Stimulated activated CD8-positive, alpha-beta memory T cell treated with anti-CD3 and anti-CD28 coated beads, Interleukin-2, amount 100 ng/mL, for 48 hours (primary cell): ENCODE measurements at regions not wholly inside any gene's neighbourhood (a gene's known extent, or its start where the extent isn't known, plus 50 kb on each side); places are given as distances from the start of the nearest gene placed in this dataset.

ENCODE experiments used
- DNase-seq, 2 donors: peaks; one replicate each; pipeline ENCODE4 v3.0.0-alpha.2; 2020; ENCODE audit warnings: low read depth in 2 of 2

DNA sequence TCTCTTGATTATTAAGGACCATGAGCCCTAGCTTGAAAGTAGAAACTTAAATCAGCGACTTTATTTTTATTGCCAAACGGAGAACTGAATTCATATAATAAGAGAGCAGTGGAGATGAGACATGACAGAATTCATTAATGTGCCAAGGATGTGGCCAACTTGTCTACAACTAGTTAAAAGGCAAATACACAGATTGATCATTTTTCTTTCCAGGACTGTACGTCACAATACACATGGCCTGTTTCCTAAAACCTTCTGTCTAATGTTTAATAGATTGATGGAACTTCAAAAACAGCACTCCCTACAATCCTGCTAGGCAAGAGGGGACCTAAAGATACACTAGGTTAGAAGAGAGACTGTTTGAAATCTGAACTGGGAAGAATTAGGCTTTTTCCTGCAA, 647.8 kb downstream of the SATB2 start:
- DNase-seq, result no peak

DNA sequence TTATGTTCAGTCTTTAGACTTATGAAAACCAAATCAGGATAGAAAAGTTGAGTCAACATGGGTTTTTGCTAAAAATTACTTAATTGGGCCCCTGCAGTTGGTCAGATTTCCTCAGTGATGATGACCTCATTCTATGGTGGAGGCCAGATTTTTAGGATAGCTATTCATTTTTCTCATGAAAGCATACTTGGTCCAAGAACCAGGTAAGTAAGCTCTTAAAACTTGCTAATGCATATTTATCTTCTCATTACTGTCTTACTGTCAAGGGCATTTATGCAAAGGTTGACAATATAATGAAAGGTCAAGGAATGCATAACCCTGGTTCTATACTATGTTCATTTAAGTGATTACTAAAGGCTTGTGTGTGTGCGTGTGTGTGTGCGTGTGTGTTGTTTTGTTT, 650.6 kb downstream of the SATB2 start:
- DNase-seq, result no peak

DNA sequence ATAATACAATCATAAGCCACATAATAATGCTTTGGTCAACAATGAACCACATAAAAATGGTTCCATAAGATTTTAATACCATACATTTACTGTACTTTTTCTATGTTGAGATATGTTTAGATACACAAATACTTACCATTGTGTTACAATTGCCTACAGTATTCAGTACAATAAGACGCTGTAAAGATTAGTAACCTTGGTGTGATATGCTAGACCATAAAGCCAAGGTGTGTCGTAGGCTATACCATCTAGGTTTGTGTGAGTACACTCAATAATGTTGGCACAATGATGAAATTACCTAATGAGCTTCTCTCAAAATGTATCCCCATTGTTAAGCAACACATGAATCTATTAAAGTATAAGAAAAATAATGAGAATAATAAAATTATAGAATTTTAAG, 662.3 kb downstream of the SATB2 start:
- no peak for DNase-seq

DNA sequence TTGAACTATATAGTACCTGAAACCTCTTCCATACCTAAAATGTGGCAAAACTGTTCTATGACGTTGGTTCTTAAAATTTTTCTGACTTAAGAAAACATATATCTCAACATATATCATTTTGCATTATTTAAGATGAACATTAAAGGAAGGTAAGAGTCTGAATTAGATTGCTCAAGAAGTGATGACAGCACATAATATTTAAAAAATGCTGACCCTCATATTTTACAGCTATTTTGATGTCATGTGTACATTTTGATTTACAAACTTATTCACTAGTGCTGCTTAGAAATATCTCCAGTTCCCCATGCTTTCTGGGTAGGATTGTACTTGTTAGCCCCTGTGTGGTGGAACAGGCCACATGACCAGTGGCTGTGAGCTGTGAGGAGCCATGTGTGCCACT, 666.1 kb downstream of the SATB2 start:
- DNase-seq, result no peak

DNA sequence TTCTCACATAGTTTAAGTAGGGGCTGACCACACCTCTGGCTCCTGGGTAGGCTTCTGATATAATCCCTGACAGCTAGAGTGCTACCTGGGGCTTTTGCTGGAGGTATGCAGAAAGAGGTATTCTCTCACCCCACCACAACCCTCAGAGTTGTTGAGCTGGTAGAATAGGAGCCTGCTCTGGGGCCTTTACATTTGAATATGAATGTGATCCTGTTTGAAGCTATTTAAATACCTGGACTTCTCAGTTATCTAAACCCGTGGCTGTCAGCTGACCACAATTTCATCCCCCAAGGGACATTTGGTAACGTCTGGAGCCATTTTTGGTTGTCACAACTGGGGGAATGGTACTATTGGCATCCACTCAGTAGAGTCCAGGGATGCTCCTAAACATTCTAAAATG, 669.1 kb downstream of the SATB2 start:
- no peak for DNase-seq

DNA sequence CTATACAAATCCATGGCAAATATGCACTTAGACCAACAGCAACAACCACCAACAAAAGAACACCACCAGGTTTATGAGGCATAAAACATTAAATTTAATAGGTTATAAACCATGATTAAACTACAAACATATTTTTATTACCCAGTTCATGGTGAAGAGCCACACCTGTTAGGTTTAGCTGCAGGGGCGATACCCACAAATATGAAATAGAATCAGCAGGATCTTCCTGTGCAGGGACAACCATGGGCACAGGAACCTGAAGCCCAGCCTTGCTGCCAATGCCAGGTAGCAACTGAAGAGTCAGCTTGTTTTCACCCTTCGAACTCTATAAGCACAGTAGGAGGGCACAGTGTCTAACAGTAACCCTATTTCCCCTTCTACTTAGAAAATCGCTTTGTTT, 675.0 kb downstream of the SATB2 start:
- no peak for DNase-seq

DNA sequence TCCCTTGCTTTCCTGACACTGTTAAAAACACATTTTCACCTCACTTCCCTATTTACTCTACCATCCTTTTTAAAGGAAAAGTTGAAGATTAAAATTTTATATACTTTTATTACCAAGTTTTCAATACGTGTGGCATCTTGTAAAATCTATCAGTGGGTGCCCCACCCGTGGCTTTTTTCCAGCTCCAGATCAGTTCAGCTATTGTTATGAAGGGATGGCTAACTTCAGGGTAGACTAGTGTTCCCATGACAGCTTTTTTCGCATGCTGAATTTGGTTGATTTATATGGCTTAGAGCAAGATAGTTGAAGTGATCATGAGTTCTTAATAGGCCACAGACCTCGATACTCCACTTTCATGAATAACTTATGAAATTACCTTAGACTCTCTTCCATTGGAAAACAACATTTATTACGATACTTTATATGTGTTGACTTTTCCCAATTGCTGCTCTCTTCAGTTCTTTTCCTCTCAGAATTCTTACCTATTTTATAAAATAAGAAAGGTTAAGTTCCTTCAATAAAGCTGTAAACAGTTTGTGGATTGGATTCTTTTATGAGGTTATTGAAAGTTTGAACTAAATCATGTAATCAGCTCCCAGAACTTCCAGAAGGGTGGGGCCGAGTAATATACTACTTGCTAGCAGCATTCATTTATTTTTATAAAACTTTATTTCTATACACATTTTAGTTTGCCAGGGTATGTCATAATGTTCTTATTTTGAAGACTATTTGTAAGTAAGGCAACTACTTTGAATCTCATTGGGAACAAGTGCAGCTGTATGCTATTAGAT, 680.9 kb downstream of the SATB2 start:
- DNase-seq, result no peak

DNA sequence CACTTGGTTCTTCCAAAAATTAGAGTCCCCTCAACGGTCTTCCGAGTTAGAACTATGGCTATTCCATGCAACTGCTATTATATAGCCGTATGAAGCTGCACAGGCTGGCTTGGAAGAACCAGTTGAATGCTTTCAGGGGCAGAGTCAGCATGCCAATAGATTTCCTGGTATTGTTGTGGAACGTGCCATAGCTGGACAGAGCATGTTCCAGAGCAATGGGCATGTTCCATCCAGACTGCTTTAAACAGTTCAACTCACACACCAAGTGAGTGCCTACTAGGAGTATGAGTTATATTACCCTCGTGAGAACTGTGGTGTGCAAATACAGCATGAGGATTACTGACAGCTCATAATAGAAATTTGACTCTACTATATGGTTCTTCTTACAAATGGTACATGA, 682.0 kb downstream of the SATB2 start:
- DNase-seq, result no peak

DNA sequence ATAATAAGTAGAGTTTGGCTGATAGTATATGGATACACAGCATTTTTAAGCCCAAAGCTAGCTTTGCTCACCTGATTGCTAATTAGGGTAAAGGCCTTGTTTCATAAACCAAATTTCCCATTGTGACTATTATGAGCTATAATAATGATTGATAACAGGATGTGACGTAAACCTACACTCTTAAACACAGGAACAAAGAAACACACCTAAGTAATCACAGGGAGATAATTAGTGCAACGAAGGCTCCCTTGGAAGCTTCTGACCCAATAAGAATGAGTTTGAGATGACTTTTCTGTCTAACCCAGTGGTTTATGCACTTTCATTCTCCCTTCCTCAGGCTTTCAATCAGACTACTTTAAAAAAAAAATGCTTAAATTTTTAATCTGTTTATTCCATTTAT, 683.2 kb downstream of the SATB2 start:
- DNase-seq, result no peak

DNA sequence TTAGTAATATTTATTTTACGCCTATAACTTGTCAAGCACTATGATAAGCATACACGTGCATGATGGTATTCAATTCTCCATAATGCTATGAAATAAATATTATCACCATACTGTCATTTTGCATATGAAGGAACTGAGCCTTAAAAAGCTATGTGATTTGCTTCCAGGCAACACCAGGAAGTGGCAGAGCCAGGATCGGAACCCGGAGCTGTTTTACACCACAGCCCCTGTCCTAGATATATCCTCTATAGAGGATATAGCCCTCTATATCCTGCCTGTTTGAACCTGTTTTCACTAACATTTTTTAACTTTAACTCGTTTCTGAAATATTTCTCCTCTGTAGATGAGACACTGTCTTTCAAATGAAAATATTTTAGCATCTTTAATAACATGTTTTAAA, 690.0 kb downstream of the SATB2 start:
- DNase-seq, result no peak

DNA sequence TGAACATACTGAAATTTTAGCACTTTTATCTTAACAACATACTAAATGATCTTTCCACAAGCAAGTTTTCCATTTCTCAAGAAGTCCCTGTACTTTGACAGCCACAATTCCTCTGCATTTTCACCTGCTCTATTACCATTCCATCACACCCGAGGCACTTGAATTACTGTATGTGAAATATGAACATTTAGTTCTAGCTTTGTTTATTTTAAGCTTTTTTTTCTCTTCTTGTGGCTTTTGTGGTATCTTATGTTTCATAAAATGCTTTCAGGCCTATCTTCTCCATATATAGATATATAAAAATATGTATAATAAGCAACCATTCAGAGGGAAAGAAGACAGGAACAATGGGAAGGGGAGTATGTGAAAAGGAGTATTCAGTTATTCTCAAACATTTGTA, 693.9 kb downstream of the SATB2 start:
- no peak for DNase-seq

DNA sequence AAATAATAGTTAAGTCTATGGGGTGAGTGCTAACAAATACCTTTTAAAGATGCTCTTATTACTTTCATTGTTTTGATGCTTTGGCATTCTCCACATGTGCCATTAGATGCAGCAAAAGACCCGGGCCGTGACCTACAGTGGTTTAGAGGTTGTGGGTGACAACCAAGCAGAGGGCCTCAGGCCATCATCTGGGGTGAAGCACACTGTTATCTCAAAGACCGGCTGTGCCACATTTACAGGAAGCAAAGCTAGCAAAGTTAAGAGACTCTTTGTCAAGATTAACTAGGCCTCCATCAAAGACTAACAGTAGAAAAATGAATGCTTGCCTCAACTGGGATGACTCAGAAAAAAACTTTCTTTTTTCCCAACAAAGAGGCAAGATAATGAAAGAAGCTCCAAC, 695.3 kb downstream of the SATB2 start:
- no peak for DNase-seq

DNA sequence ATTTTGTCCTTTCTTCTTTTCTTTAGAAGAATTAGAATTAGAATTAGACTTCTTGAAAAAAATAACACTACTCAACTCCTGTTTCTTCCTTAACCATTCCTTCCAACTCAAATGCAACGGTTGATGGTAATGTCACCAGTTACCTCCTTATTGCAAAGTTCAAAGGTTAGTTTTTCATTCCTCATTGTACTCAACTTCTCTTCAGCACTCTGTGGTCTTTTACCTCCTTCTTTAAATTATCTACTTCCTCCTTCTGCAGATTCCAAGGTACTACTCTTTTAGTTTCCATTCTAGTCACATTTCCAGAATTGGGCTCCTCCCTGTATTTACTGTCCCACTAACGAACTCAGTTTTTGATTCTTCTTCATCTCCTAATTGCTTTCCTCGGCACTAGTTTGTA, 700.7 kb downstream of the SATB2 start:
- no peak for DNase-seq

DNA sequence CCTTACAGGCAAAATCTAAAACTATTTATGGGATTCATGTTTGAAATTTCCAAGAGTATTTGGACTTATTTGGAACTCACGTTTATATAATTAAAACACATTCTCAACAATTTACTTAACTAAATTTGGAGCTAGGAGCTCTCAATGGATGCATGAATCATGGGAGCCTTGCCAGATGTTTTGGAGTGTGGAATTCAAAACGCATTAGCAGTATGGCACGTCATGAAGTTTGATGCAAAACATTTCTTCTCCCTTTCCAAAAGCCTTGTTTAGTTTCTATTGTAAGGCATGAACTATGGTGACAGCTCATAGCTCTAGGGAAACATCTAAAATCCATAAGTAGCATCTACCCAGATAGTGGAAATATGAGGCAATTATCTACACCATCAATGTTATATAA, 701.6 kb downstream of the SATB2 start:
- no peak for DNase-seq

DNA sequence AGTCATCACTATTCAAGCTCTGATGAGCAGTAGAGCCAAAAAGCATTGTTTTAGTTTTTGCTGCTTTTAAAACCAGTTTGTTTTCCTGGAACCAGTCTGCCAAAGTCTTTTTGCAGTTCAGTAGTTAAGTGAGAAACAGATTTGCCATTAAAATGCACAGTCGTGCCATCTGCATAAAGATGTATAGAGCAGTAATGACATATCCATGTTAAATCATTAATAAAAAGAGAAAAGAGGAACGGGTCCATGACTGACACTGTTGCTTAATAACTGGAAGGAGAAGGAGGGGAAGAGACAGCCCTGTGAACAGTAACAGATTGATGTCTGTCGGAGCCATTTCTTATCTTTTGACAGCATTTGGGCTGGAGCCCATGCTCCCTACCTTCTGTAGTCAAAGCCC, 704.6 kb downstream of the SATB2 start:
- DNase-seq, result no peak

DNA sequence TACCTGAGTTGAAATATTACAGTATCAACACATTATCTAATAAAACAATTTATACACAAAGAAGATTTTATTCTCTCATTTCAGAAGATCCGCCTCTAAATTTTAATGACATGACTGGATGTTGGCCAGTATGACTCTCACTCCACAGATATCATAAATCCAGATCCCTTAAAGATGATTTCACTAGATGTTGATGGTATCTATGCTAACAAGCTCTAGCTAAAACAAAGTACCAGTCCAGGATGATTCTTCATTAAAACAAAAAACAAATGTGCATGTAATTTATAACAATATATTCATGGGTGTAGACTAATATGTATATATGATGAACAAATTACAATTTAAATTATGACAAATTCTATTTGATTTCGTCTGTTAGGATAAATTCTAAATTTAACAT, 708.4 kb downstream of the SATB2 start:
- no peak for DNase-seq

DNA sequence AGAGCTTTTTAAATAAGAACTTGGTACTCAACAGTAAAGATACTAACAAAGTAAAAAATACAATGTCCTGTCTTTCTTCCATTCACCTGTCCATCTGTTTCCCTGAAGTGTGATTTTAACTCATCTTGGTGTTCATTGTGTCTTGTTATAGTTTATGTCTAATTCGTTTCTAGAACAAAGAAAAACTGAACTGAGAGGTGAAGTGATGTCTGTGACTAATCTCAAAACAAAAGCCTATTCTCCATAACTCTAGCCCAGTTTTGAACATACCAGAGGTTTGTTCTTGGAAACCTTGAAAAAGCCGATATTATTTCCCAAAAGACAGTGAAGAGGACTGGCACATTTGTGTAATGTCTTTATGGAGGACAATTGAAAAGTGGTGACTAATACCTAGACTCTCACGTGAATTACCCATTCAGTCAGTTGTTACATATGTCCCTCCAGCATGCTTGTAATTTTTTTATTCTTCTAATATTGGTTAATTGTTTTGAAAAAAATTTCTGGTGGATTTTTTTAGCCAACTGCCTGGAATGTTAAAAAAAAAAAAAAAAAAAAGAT, 725.8 kb downstream of the SATB2 start:
- no peak for DNase-seq

DNA sequence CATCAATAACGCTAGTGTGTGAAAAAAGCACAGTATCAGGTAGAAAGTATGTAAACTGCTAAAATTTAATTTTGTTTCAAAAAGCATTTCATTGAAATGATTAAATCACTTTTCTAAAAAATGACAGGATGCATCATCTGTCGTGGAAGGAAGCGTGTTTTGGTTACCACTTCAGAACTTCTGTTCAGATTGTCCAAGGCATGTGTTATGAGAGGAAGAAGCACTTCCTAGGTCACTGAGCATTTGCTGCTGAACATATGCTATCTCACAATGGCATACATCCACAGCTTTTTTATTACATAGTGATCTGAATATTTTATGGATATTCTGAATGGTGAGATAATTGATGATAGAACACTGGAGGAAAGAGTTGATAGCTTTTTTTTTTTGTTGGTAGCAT, 737.5 kb downstream of the SATB2 start:
- no peak for DNase-seq

DNA sequence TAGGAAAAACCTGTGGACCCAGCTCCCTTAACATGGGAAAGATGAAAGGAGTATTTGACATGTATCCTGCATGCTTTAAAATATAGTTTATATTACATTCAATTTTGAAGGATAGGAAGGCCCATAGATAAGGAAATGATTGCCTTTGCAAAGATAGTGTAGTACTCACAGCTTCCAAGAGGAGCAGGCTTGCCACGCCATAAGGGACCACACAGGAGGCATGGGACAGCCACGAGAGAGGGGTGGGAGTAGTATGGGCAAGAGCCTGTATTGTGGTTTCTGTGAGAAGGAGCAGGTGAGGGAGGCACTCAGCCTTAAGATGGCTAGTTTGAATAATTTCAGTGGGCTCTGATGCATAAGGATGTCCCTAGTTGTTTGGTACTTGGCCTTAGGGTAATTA, 740.3 kb downstream of the SATB2 start:
- DNase-seq, result no peak

DNA sequence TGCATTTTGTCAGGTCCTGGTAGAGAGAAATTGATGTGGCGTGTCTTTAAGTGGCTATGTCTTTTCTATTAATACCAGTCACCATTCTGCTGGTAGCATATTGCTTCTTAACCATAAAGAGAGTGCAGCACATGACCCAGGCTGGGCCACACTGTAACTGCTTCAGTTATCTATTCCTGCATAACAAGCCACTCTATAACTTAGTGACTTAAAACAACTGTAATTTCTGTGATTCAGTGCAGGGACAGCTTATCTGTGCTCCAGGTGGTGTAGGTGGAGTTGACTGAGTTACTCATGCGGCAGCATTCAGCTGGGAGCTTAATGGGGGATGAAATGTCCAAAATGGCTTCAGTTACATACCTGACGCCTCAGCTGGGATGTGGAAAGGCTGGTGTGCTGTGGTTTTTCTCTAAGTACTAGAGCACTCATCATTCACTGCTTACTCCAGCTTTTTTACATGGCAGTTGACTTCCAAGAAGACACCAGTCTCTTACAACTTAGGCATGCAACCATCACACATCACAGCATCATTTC, 742.4 kb downstream of the SATB2 start:
- no peak for DNase-seq

DNA sequence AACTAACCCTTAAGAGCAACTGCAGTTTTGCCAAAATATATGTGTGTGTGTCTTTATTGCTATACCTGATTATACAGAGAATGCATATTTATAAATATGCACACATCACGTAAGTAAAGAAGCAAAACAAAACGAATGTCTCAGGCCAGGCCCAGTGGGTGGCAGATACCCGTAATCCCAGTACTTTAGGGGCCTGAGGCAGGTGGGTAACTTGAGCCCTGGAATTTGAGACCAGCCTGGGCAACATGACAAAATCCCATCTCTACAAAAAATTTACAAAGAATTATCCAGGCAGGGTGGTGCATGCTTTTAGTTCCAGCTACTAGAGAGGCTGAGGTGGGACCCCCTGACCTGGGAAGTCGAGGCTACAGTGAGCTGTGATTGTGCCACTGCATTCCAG, 745.3 kb downstream of the SATB2 start:
- DNase-seq, result no peak

DNA sequence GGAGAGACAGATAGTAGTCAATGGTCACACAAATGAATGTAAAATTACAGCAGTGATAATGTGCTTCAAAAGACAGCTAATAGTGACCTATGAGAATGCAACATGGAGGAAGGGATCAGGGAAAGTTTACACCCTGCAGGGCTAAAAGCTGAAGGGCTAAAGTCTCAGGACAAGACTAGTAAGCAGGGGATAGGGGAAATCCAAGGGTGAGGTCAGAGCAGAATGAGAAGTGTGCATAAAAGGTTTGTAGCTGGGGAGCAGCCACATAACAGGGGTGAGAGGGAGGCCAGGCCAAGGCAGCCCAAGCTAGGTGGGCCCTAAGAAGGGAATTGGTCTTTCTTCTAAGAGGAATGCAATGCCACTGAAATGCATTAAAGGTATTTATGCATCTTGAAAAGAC, 746.3 kb downstream of the SATB2 start:
- no peak for DNase-seq

DNA sequence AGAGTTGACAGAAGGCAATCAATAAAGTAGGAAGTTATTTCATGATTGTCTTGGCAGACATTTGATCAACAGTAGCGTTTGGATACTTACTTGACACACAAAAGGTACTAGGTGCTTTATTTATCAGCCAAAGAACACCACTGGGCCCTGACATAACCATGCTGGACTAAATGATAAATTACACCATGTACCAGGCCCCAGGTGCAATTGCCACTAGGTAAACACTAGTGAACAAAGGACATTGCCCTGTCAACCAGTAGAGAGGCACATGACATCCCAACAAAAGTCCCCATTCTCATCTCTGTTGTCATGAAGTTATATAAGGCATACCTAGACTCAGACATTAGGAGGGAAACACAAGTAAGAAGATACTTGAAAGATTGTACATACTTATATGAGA, 747.2 kb downstream of the SATB2 start:
- DNase-seq, result no peak
